Activated CD8-positive, alpha-beta memory T cell treated with anti-CD3 and anti-CD28 coated beads, Interleukin-2, amount 50 U/mL, for 1 hour (primary cell): ENCODE measurements at regions not wholly inside any gene's neighbourhood (a gene's known extent, or its start where the extent isn't known, plus 50 kb on each side); places are given as distances from the start of the nearest gene placed in this dataset.

Source experiments
- DNase-seq: peaks from one replicate; pipeline ENCODE4 v3.0.0-alpha.2; 2020; ENCODE audit errors: extremely low read depth

DNA sequence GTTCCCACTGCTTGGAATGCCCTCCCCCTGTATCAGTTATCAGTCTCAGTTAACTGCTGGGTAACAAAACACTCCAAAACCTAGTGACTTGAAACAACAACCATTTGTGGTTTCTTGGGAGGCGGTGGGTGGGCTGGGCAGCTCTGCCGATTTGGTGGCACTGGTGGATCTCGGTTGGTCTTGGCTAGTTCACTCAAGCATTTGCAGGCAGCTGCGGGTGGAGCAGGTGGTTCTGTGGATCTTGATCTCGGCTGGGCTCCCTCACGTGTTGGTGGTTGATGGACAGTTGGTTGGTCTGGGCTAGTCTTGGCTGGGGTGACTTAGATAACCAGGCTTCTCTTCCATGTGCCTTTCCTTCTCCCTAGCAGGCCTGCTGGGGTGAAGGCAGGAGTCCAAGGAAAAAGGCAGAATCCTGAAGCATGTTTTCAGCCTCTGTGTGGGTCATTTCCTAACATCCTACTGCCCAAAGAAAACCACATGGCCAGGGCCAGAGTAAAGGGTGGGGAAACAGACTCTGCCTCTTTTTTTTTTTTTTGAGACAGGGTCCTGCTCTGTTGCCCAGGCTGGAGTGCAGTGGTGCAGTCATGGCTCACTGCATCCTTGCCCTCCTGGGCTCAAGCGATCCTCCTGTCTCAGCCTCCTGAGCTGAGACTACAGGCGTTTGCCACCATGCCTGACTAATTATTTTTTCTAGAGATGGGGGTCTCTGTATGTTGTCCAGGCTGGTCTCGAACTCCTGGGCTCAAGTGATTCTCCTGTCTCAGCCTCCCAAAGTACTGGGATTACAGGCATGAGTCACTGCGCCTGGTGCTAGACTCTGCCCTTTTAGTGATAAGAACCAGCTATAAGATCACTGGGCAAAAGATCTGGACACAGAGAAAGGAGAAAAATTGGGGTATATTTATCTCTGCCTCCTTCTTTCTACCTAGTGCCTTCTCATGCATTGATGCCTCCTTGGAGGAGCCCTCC, 183.7 kb downstream of the RGS3 start:
- no peak for DNase-seq

GRCh38 chr9:113648048-113648447, 184.5 kb downstream of the RGS3 start:
- no peak for DNase-seq

DNA sequence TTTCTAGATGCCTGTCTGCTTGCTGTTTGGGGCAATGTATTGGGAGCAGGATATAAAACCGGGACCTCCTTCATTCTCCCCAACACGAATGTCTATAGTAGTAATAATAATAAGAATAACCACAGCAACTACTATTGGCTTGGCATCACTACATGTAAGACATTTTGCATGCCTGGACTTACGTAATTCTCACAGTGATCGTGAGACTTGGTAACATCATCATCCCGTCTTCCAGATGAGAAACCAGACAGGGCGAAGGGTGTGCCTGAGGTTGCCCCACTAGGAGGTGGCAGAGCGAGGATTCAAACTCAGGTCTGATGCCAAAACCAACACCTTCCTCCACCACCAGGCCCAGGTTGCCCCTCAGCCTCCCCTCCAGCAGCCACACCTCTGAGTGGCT, 185.1 kb downstream of the RGS3 start:
- DNase-seq: no peak

DNA sequence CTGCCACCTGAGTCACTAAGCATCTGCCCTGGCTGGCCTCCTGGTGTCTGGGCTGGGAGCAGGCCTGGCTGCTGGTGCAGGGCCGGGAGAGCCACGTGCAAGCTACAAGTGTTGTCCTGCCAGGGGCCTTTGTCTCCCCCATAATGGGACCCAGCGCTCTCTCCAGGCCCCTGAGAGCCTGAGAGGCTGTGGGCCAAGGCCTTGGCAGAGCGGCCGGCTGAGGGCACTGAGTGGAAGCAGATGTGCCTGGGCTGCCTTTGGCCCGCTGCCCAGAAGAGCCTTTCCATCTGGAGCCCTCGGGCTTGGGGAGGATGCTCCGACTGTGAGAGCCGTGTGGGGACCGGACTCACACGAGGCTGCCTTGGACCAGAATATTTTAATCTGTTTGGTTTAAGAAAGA, 185.5 kb downstream of the RGS3 start:
- DNase-seq: no peak

DNA sequence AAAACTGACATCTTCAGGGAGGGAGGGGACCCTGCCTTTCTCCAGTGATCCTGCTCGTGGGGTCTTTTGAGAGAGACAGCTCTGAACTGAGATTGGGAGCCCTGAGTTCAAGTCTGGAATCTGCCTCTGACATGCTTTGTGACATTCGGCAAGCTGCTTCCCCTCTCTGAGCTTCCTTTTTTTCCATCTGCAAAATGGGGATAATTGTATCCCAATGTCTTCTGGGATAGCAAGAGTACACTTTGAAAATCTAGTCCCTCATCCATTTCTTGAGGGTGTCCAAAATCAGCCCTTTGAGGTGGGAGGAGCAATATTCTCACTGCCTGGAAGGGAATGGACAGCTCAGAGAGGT, 186.3 kb downstream of the RGS3 start:
- no peak for DNase-seq

DNA sequence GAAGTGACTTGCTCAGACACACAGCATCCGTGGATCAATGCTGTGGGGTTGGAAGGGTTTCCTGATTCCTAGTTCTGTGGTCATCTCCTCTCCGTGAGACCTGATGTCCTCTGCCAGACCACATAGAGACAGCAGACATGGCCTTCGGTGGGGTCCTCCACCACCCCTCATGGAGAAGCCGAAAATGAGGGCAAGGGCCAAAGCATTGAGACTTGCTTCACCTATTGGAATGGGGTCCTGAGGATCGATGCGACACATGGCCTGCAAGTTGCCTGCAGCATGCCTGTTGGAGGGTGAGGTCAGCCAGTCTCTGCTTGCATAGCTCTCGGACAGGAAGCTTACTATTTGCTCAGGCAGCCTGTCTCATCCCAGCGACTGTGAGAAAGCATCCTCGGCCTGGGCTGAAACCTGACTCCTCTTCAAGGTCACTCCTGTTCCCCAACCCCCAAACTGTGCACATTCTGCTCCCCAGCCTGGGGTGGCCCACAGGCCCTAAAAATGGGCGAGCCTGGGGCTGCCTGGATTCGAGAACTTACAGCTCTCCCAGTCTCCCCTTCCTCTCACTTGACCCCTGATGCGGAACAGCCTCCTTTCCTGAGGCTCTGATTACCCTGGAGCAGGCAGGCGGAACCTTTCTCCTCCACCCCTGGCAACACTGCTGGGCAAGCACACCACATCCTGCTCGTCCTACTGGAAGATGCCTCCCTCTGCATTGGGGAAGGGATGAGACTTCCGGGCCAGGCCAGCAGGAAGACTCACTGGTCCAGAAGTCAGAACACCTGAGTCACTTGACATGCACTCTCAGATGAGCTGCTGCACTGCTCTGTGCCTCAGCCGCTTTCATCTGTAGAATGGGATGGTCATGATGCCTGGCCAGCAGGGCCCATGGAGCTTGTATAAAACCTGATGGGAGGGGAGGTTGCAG, 186.9 kb downstream of the RGS3 start:
- DNase-seq: no peak

GRCh38 chr9:113651896-113652295, 188.4 kb downstream of the RGS3 start:
- DNase-seq: no peak

DNA sequence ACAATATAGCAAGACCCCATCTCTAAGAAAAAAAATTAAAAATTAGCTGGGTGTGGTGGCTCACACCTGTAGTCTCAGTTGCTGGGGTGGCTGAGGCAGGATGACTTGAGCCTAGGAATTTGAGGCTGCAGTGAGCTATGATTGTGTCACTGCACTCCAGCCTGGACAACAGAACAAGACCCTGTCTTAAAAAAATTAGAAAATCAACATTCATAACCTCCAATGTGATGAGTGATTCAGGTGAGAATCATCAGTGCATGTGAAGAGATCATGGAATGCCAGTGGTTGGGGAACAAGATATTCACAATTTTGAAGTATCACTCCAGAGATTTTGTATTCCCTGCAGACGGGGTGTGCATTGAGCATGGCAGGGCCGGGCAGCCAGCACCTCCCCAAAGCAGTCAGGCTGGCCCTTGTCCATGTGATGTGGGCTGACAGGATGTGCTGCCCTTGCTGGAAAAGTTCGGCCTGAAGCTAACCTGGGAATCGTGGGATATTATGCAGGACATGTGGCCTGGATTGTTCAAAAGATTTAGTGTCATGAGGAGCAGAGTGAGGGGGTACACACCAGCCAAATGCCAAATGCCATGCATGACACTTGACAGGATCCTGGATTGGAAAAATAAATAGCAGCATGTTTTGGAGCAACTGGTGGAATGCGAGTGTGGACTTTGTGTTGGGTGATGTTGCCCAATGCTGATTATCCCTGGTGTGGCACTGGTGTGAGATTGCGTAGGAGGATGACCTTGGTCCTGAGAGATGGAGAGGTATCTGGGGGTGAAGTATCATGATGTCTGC, 189.0 kb downstream of the RGS3 start:
- no peak for DNase-seq

- DNase-seq: no peak
These were observed 190.4 kb downstream of the RGS3 start for GRCh38 chr9:113653746-113654604.

DNA sequence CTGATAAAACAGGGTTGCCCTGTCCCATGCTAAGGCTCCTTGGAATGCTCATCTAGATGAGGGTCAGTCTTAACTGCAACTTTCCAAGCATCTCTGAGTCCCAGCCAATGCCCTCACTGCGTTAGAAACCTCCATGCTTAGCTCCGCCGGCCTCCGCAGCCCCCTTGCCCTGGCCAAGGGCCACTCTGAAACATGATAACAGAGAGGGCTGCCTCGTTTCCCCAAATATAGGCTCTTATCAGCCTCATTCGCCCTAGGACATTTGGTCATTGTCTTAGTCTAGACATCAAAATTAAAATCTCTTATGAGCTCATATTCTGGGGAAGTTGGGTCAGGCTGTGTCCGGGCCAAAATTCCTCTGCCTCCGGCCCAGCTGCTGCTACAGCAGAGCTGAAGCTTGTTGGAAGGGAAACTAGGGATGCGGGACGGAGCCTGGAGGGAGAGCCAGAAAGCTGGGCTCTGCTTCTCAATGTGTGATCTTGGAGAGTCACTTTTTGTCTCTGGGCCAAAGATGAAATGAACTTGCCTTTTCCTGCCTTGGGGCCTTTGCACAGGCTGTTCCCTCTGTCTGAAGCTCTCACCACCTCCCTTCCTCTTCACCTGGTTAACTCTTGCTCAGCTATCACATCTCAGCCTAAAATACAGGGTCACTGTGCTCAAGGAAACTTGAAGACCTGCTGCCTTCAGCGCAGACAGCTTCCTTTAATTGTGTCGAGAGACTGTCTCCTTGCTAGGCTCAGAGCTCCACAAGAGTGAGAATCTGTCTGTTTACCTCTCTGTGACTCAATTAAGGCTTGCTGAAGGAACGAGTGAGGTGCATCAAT, 191.3 kb downstream of the RGS3 start:
- DNase-seq: no peak

GRCh38 chr9:113656771-113657670, 193.5 kb downstream of the RGS3 start:
- no peak for DNase-seq

GRCh38 chr9:113657765-113658544, 194.4 kb downstream of the RGS3 start:
- DNase-seq: peak; percentile 33

GRCh38 chr9:113658545-113658895, 195.0 kb downstream of the RGS3 start:
- no peak for DNase-seq

DNA sequence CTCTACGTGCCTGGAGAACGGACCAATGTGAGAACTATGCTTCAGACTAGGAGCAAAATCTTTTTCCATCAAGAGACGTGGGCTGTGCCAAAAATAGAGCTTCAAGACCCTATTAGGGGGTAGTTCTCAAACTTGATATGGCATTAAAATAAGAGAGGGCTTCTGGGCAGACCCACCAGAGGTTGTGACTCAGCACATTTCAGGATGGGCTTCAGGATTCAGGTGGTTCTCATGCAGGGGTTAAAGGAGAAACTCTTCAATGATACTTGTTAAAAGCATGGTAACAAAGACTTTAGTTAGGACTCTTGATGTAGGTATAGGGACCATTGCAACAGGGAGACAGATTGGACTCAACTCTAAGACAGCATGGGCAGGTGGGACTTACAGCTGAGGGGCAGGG, 195.5 kb downstream of the RGS3 start:
- no peak for DNase-seq

DNA sequence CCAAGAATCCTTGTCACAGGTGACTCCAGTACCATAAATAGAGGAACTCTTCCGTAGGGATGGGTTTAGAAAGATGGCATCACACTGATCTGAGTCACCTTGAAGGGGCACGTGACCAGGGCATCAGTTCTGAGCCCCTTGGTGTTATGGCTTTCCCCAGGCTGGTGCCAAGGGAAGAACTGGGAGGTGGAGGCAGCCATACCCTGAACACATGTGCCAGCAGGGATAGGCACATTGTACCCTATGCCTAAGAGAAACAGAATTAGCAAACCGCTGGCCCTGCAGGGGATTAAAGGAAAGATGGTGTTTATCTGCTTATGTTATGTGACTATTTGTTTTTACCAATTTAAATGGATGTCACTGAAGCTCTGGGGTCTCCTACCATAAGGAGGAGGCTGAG, 196.2 kb downstream of the RGS3 start:
- DNase-seq: no peak

DNA sequence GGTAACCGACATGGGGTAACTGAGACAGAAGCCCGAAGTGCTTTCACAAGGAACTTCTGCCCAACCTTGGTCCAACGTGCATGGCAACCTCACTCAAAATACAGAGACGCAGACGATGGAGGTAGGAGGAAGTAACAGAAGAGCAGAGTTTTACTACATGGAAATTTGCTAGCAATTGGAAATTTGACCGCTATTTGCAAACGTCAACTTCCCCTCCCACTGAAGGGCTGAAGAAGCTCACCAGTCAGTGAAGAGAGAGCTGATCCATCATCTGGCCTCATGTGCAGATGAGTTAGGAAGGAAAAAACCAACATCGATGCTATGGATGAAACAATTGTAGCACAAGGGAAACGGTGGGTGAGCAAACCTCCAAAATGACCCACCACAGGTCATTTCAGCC, 196.7 kb downstream of the RGS3 start:
- no peak for DNase-seq

GRCh38 chr9:113661074-113661473, 197.5 kb downstream of the RGS3 start:
- no peak for DNase-seq

- no peak for DNase-seq
These were observed 200.8 kb downstream of the RGS3 start for GRCh38 chr9:113664181-113664875.
